Thymus (tissue), 11 donors: ENCODE measurements at regions not wholly inside any gene's neighbourhood (a gene's known extent, or its start where the extent isn't known, plus 50 kb on each side); places are given as distances from the start of the nearest gene placed in this dataset.
A peak's percentile ranks its signal among the peaks of the same experiment; 100 is the strongest.
"Not testable (repeated sequence)": the region's sequence is repeated elsewhere in the genome, so short reads cannot be mapped to it uniquely, and the experiment has no call there.

Experiments
- DNase-seq, 9 donors: peaks; one replicate each; pipeline ENCODE4 v3.0.0-alpha.2; 2013; ENCODE audit warnings: low spot score in 9 of 9, low read depth in 6 of 9, missing footprints in 1 of 9
- H3K27ac ChIP-seq, 2 donors: one replicate each; pipeline ENCODE4 v1.5.1; 2013; ENCODE audit warnings: control low read depth in 1 of 2, low read depth in 1 of 2, low read length in 1 of 2, mild to moderate bottlenecking in 1 of 2, moderate library complexity in 1 of 2
- H3K27me3 ChIP-seq, 2 donors: one replicate each; pipeline ENCODE4 v1.5.1; 2013; ENCODE audit warnings: low read length in 1 of 2; ENCODE audit not compliant: control insufficient read depth in 2 of 2, insufficient read depth in 1 of 2
- H3K36me3 ChIP-seq, 2 donors: one replicate each; pipeline ENCODE4 v1.5.1; 2013; ENCODE audit warnings: low read length in 1 of 2, mild to moderate bottlenecking in 1 of 2, moderate library complexity in 1 of 2; ENCODE audit not compliant: control insufficient read depth in 2 of 2, insufficient read depth in 2 of 2
- H3K4me1 ChIP-seq, 2 donors: one replicate each; pipeline ENCODE4 v1.5.1; 2013; ENCODE audit warnings: low read length in 2 of 2; ENCODE audit not compliant: control insufficient read depth in 2 of 2, insufficient read depth in 2 of 2
- H3K4me3 ChIP-seq, 2 donors: one replicate each; pipeline ENCODE4 v1.5.1; 2013; ENCODE audit warnings: low read length in 2 of 2, control low read depth in 1 of 2, mild to moderate bottlenecking in 1 of 2
- H3K9me3 ChIP-seq, 2 donors: one replicate each; pipeline ENCODE4 v1.5.1; 2013; ENCODE audit warnings: low read length in 1 of 2, mild to moderate bottlenecking in 1 of 2; ENCODE audit not compliant: control insufficient read depth in 2 of 2, insufficient read depth in 1 of 2
- WGBS: extraction: QIAGEN DNeasy Blood & Tissue Kit; methylation state at CpG from one replicate; pipeline ENCODE4 v1.1.7; 2013; 5-methylcytosine and 5-hydroxymethylcytosine counted together
- donor health status: healthy.

GRCh38 chr12:46896680-46897079, 70.9 kb upstream of the SLC38A4 start:
- 0% methylated on average over 1 of the region's 1 CpG for whole genome bisulfite sequencing
- H3K27me3 ChIP-seq, result no peaks in the 10 kb centered on the region
- no peaks in the 10 kb centered on the region for H3K4me1 ChIP-seq
- no peaks in the 10 kb centered on the region for H3K9me3 ChIP-seq
- peak overlapping the region in 1 of 2 donors; percentile 12 for H3K27ac ChIP-seq
- DNase-seq, result no peak
- no peaks in the 10 kb centered on the region for H3K36me3 ChIP-seq
- no peak overlapping the region for H3K4me3 ChIP-seq

GRCh38 chr12:46898152-46898931, 72.5 kb upstream of the SLC38A4 start:
- Histone ChIP-seq H3K36me3 (no peaks in the 10 kb centered on the region), H3K27me3 (no peaks in the 10 kb centered on the region), H3K4me3 (no peak overlapping the region), H3K9me3 (no peaks in the 10 kb centered on the region), H3K27ac (no peak overlapping the region), H3K4me1 (no peaks in the 10 kb centered on the region)
- WGBS, result 35% methylated on average over 2 of the region's 2 CpGs
- no peak for DNase-seq

- WGBS, result 99% methylated on average over 1 of the region's 1 CpG
- Histone ChIP-seq H3K9me3 (no peaks in the 10 kb centered on the region), H3K27ac (no peak overlapping the region), H3K4me1 (no peaks in the 10 kb centered on the region), H3K4me3 (no peak overlapping the region), H3K36me3 (no peaks in the 10 kb centered on the region), H3K27me3 (no peaks in the 10 kb centered on the region)
- no peak for DNase-seq
Measured at GRCh38 chr12:46898989-46899388, 73.2 kb upstream of the SLC38A4 start.

- Histone ChIP-seq H3K4me3 (no peak overlapping the region), H3K9me3 (no peaks in the 10 kb centered on the region), H3K4me1 (no peaks in the 10 kb centered on the region), H3K27me3 (no peaks in the 10 kb centered on the region), H3K36me3 (no peaks in the 10 kb centered on the region), H3K27ac (no peak overlapping the region)
- no peak for DNase-seq
- 75% methylated on average over 3 of the region's 3 CpGs for WGBS
Measured at GRCh38 chr12:46900734-46901463, 75.1 kb upstream of the SLC38A4 start.

- Histone ChIP-seq H3K4me1 (no peaks in the 10 kb centered on the region), H3K9me3 (no peaks in the 10 kb centered on the region), H3K4me3 (no peak overlapping the region), H3K27me3 (no peaks in the 10 kb centered on the region), H3K36me3 (no peaks in the 10 kb centered on the region), H3K27ac (no peak overlapping the region)
- WGBS, result 84% methylated on average over 3 of the region's 3 CpGs
- DNase-seq, result no peak
Measured at GRCh38 chr12:46901464-46902205, 75.8 kb upstream of the SLC38A4 start.

- Histone ChIP-seq H3K27me3 (no peaks in the 10 kb centered on the region), H3K27ac (no peak overlapping the region), H3K36me3 (no peaks in the 10 kb centered on the region), H3K9me3 (no peaks in the 10 kb centered on the region), H3K4me1 (no peaks in the 10 kb centered on the region), H3K4me3 (no peak overlapping the region)
- WGBS, result 98% methylated on average over 2 of the region's 2 CpGs
- DNase-seq, result no peak
Measured at GRCh38 chr12:46903058-46903457, 77.3 kb upstream of the SLC38A4 start.

- no peaks in the 10 kb centered on the region for H3K4me1 ChIP-seq
- no peak overlapping the region for H3K4me3 ChIP-seq
- no peaks in the 10 kb centered on the region for H3K9me3 ChIP-seq
- no peaks in the 10 kb centered on the region for H3K36me3 ChIP-seq
- WGBS, result 93% methylated on average over 12 of the region's 12 CpGs
- no peak for DNase-seq
- no peaks in the 10 kb centered on the region for H3K27me3 ChIP-seq
- H3K27ac ChIP-seq, result no peak overlapping the region
Measured at GRCh38 chr12:46904406-46905238, 78.8 kb upstream of the SLC38A4 start.

- H3K4me3 ChIP-seq, H3K27me3 ChIP-seq, H3K36me3 ChIP-seq, H3K27ac ChIP-seq, H3K9me3 ChIP-seq, DNase-seq, H3K4me1 ChIP-seq: not testable (repeated sequence)
- 88% methylated on average over 4 of the region's 4 CpGs for WGBS
Measured at GRCh38 chr12:46905239-46905627, 79.4 kb upstream of the SLC38A4 start.
